HEK293 (cell line): ENCODE measurements at regions not wholly inside any gene's neighbourhood (a gene's known extent, or its start where the extent isn't known, plus 50 kb on each side); places are given as distances from the start of the nearest gene placed in this dataset.

Source experiments
- CTCF ChIA-PET: fragments of 350-600 bp; formaldehyde crosslinking; extraction: SDS; loops from one replicate; lab custom pipeline; 2021; ENCODE audit warnings: antibody characterized with exemption; lab: Yijun Ruan, JAX
- POLR2A ChIA-PET: fragments of 300-600 bp; formaldehyde crosslinking; extraction: SDS; loops from one replicate; lab custom pipeline; 2020; ENCODE audit warnings: antibody characterized with exemption, inconsistent platforms; lab: Yijun Ruan, JAX
- H3K27ac ChIP-seq: fragments of 200-500 bp; sonication (Bioruptor generic); 2 replicates; pipeline ENCODE4 v1.5.1; 2014; ENCODE audit warnings: low read depth, low read length, control low read depth, inconsistent platforms; ENCODE audit errors: extremely low read depth
- H3K36me3 ChIP-seq, 2 experiments: fragments of 200-500 bp in 1 of 2; sonication (Bioruptor generic) in 1 of 2; 1 replicate in 1 of 2; 2 replicates in 1 of 2; pipeline ENCODE4 v1.5.1; 2014 to 2017; ENCODE audit warnings: inconsistent platforms in 2 of 2, low read length in 2 of 2; ENCODE audit not compliant: control insufficient read depth in 2 of 2, insufficient read depth in 1 of 2
- H3K4me1 ChIP-seq: fragments of 200-500 bp; sonication (Bioruptor generic); 2 replicates; pipeline ENCODE4 v1.5.1; 2014; ENCODE audit warnings: mild to moderate bottlenecking, low read length, inconsistent platforms; ENCODE audit not compliant: control insufficient read depth, insufficient read depth
- H3K4me3 ChIP-seq: 2 replicates; pipeline ENCODE4 v1.5.1; 2011; ENCODE audit warnings: low read depth, mild to moderate bottlenecking, control low read depth, low read length, moderate library complexity
- H3K9me3 ChIP-seq: fragments of 200-500 bp; sonication (Bioruptor generic); 2 replicates; pipeline ENCODE4 v1.5.1; 2014; ENCODE audit warnings: low read depth, low read length, inconsistent platforms; ENCODE audit not compliant: control insufficient read depth, insufficient read depth
- EGR2 ChIP-seq: fragments of 450-650 bp; formaldehyde crosslinking; IDR thresholded peaks from 2 replicates; pipeline ENCODE4 v1.5.1; 2016; ENCODE audit warnings: low read depth, missing biosample characterization, missing genetic modification characterization
- KLF7 ChIP-seq: fragments of 450-650 bp; formaldehyde crosslinking; IDR thresholded peaks from 2 replicates; pipeline ENCODE4 v1.5.1; 2016; ENCODE audit warnings: missing biosample characterization, missing genetic modification characterization, borderline replicate concordance
- SETDB1 ChIP-seq: IDR thresholded peaks from one replicate; pipeline ENCODE4 v1.6.1; 2017; ENCODE audit warnings: mild to moderate bottlenecking, low read length, moderate library complexity, mixed read lengths; ENCODE audit not compliant: insufficient read length
- ZBTB48 ChIP-seq: fragments of 450-650 bp; formaldehyde crosslinking; IDR thresholded peaks from 2 replicates; pipeline ENCODE4 v1.5.1; 2016; ENCODE audit warnings: missing biosample characterization, missing genetic modification characterization
- ZEB2 ChIP-seq: fragments of 450-650 bp; formaldehyde crosslinking; IDR thresholded peaks from 2 replicates; pipeline ENCODE4 v1.5.1; 2016; ENCODE audit warnings: missing biosample characterization, missing genetic modification characterization
- ZNF133 ChIP-seq: fragments of 450-650 bp; formaldehyde crosslinking; IDR thresholded peaks from 2 replicates; pipeline ENCODE4 v1.5.1; 2016; ENCODE audit warnings: missing biosample characterization, missing genetic modification characterization
- ZNF175 ChIP-seq: fragments of 450-650 bp; formaldehyde crosslinking; IDR thresholded peaks from 2 replicates; pipeline ENCODE4 v1.5.1; 2016; ENCODE audit warnings: missing biosample characterization, missing genetic modification characterization
- ZNF366 ChIP-seq: fragments of 450-650 bp; formaldehyde crosslinking; conservative IDR thresholded peaks from 2 replicates; pipeline ENCODE4 v1.5.1; 2016; ENCODE audit warnings: missing biosample characterization, missing genetic modification characterization
- ZNF510 ChIP-seq: fragments of 450-650 bp; formaldehyde crosslinking; IDR thresholded peaks from 2 replicates; pipeline ENCODE4 v1.5.1; 2018; ENCODE audit warnings: mild to moderate bottlenecking, missing genetic modification characterization, missing biosample characterization; ENCODE audit not compliant: insufficient replicate concordance
- ZNF621 ChIP-seq: fragments of 450-650 bp; formaldehyde crosslinking; IDR thresholded peaks from 2 replicates; pipeline ENCODE4 v1.5.1; 2017; ENCODE audit warnings: missing biosample characterization, missing genetic modification characterization
- ZNF658 ChIP-seq: fragments of 450-650 bp; formaldehyde crosslinking; IDR thresholded peaks from 2 replicates; pipeline ENCODE4; 2016; ENCODE audit warnings: missing biosample characterization, missing genetic modification characterization
- ZNF837 ChIP-seq: fragments of 450-650 bp; formaldehyde crosslinking; IDR thresholded peaks from 2 replicates; pipeline ENCODE4 v1.5.1; 2016; ENCODE audit warnings: missing biosample characterization, missing genetic modification characterization
- ZSCAN23 ChIP-seq: fragments of 450-650 bp; formaldehyde crosslinking; IDR thresholded peaks from 2 replicates; pipeline ENCODE4 v1.5.1; 2016; ENCODE audit warnings: missing biosample characterization, missing genetic modification characterization
- ZSCAN30 ChIP-seq: fragments of 450-650 bp; IDR thresholded peaks from 2 replicates; pipeline ENCODE4 v1.5.1; 2018; ENCODE audit warnings: missing biosample characterization, mild to moderate bottlenecking, missing genetic modification characterization, moderate library complexity
- ZXDB ChIP-seq: fragments of 450-650 bp; formaldehyde crosslinking; IDR thresholded peaks from 2 replicates; pipeline ENCODE4 v1.5.1; 2016; ENCODE audit warnings: missing biosample characterization, missing genetic modification characterization
- TF ChIP-seq, protein P1 (sequence below): fragments of 450-650 bp; formaldehyde crosslinking; IDR thresholded peaks from 2 replicates; pipeline ENCODE4 v1.5.1; 2016; ENCODE audit warnings: missing biosample characterization, missing genetic modification characterization, borderline replicate concordance
- TF ChIP-seq, protein P2 (sequence below): fragments of 450-650 bp; formaldehyde crosslinking; IDR thresholded peaks from 2 replicates; pipeline ENCODE4 v1.5.1; 2016; ENCODE audit warnings: missing biosample characterization, missing genetic modification characterization
- TF ChIP-seq, protein P3 (sequence below): fragments of 450-650 bp; formaldehyde crosslinking; IDR thresholded peaks from 2 replicates; pipeline ENCODE4 v1.5.1; 2016; ENCODE audit warnings: missing biosample characterization, missing genetic modification characterization
- TF ChIP-seq, protein P4 (sequence below): fragments of 450-650 bp; formaldehyde crosslinking; IDR thresholded peaks from 2 replicates; pipeline ENCODE4 v1.5.1; 2016; ENCODE audit warnings: missing biosample characterization, missing genetic modification characterization

DNA sequence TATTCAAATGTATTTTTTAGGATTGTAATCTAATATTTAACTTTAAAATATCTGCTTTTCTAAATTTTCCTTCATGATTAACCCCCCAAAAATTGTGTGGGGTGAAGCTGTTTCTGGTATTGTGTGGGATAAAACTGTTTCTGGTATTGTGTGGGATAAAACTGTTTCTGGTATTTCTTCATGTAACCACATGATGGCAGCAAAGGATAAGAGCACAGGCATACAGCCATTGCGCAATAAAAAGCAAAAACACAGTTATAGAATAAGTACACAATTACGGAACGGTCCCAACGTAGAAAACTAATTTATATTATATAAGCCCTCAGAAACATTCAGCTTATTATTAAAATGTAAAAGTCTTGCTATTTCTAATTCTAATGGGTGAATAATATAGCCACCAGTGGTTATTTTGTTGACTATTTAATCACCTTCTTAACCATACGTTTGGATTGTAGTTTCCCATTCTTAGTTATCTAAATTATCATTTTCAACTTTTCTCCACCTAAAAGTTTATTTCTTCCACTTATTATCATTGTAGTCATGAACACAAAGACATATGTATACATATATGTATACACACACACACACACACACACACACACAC is 333.9 kb upstream of the FSTL5 start (continued):
- TF ChIP-seq, protein P1, sequence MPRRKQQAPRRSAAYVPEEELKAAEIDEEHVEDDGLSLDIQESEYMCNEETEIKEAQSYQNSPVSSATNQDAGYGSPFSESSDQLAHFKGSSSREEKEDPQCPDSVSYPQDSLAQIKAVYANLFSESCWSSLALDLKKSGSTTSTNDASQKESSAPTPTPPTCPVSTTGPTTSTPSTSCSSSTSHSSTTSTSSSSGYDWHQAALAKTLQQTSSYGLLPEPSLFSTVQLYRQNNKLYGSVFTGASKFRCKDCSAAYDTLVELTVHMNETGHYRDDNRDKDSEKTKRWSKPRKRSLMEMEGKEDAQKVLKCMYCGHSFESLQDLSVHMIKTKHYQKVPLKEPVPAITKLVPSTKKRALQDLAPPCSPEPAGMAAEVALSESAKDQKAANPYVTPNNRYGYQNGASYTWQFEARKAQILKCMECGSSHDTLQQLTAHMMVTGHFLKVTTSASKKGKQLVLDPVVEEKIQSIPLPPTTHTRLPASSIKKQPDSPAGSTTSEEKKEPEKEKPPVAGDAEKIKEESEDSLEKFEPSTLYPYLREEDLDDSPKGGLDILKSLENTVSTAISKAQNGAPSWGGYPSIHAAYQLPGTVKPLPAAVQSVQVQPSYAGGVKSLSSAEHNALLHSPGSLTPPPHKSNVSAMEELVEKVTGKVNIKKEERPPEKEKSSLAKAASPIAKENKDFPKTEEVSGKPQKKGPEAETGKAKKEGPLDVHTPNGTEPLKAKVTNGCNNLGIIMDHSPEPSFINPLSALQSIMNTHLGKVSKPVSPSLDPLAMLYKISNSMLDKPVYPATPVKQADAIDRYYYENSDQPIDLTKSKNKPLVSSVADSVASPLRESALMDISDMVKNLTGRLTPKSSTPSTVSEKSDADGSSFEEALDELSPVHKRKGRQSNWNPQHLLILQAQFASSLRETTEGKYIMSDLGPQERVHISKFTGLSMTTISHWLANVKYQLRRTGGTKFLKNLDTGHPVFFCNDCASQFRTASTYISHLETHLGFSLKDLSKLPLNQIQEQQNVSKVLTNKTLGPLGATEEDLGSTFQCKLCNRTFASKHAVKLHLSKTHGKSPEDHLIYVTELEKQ (tag by site-specific recombination), result no peak
- no peak for TF ChIP-seq EGR2 (tag by site-specific recombination)

DNA sequence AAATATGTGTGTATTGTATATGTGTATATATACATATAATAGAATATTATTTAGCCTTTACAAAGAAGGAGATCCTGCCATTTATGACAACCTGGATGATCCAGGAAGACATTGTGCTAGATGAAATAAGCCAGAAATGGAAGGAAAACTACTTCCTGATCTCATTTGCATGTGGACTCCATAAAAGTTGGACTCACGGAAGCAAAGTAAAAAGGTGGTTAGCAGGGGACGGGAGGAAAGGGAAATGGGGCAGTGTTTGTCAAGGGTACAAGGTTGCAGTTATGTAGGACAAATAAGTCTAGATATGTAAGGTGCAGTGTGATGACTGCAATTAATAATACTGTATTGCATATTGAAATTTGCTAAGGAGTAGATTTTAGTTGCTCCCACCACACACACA is 331.1 kb upstream of the FSTL5 start:
- POLR2A ChIA-PET, result no interaction called here
- no peak for TF ChIP-seq ZSCAN30 (tag by site-specific recombination)
- no peak for TF ChIP-seq ZNF133 (tag by site-specific recombination)
- TF ChIP-seq ZEB2 (tag by site-specific recombination), result no peak
- no peak for TF ChIP-seq ZNF837
- TF ChIP-seq, all 188 proteins: peak for 0
- Histone ChIP-seq H3K4me1 (no peaks in the 10 kb centered on the region), H3K27ac (no peak overlapping the region), H3K36me3 (no peaks in the 10 kb centered on the region), H3K4me3 (no peak overlapping the region), H3K9me3 (no peaks in the 10 kb centered on the region)
- CTCF ChIA-PET, result no interaction called here

DNA sequence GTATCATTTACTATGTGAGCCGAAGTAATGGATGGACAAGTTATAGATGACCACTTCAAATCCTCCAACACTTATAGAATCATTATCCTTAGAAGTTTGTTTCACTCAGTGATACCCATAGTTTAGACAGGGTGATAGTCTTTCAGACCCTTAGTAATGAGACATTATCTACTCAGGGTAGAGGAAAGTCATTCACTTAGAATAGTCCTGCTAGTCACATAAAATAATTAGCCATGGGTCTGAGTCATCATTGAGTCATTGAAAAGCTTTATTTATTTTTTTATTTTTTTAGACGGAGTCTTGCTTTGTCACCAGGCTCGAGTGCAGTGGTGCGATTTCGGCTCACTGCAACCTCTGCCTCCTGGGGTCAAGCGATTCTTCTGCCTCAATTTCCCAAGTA is 321.7 kb upstream of the FSTL5 start:
- no peaks in the 10 kb centered on the region for H3K4me1 ChIP-seq
- H3K36me3 ChIP-seq, result no peaks in the 10 kb centered on the region
- H3K4me3 ChIP-seq, result no peak overlapping the region
- H3K27ac ChIP-seq, result no peak overlapping the region
- H3K9me3 ChIP-seq, result no peaks in the 10 kb centered on the region
- TF ChIP-seq ZNF510 (tag by site-specific recombination), result no peak
- TF ChIP-seq, protein P2, sequence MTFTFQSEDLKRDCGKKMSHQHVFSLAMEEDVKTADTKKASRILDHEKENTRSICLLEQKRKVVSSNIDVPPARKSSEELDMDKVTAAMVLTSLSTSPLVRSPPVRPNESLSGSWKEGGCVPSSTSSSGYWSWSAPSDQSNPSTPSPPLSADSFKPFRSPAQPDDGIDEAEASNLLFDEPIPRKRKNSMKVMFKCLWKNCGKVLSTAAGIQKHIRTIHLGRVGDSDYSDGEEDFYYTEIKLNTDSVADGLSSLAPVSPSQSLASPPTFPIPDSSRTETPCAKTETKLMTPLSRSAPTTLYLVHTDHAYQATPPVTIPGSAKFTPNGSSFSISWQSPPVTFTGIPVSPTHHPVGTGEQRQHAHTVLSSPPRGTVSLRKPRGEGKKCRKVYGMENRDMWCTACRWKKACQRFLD (tag by site-specific recombination), result no peak
- peak; percentile 15 for TF ChIP-seq SETDB1
- TF ChIP-seq ZBTB48, result no peak
- 0 out of 2 replicates have a peak, but pooled peaks have one; percentile 12 for TF ChIP-seq ZNF366
- TF ChIP-seq ZSCAN23, result no peak
- TF ChIP-seq ZNF175, result no peak
- TF ChIP-seq, protein P3, sequence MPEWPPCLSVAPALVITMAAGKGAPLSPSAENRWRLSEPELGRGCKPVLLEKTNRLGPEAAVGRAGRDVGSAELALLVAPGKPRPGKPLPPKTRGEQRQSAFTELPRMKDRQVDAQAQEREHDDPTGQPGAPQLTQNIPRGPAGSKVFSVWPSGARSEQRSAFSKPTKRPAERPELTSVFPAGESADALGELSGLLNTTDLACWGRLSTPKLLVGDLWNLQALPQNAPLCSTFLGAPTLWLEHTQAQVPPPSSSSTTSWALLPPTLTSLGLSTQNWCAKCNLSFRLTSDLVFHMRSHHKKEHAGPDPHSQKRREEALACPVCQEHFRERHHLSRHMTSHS (tag by site-specific recombination), result no peak
- TF ChIP-seq ZNF621 (tag by site-specific recombination), result no peak
- no peak for TF ChIP-seq ZXDB
- TF ChIP-seq, all 188 proteins: peak for 2
- ChIA-PET POLR2A (no interaction called here), CTCF (no interaction called here)

DNA sequence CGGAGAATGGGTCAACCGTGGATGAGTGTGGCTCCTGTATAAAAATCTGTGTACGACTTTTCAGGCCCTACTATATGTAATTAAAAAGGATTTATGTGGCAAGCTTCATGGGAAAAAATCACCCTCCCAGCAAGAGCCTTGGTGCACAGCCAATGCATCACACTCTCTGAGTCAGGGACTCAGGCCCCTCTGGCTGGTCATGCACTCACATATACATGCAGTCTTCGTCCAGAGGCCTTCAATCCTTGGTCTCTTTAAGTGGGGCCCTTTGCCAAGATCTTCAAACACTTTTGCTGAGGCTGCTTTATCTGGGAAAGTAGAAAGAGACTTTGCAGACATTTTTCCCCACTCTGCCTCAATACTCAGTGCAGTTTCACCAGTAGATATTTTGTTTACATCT is 311.4 kb upstream of the FSTL5 start:
- CTCF ChIA-PET, result no interaction called here

More for the DNA sequence above, 311.4 kb upstream of the FSTL5 start:
- Histone ChIP-seq H3K4me3 (no peak overlapping the region), H3K4me1 (no peaks in the 10 kb centered on the region), H3K9me3 (no peaks in the 10 kb centered on the region), H3K36me3 (no peaks in the 10 kb centered on the region), H3K27ac (no peak overlapping the region)
- TF ChIP-seq SETDB1 (no peak), ZNF658 (no peak), KLF7 (no peak), ZNF133 (tag by site-specific recombination) (no peak), EGR2 (tag by site-specific recombination) (no peak)
- TF ChIP-seq, protein P4, sequence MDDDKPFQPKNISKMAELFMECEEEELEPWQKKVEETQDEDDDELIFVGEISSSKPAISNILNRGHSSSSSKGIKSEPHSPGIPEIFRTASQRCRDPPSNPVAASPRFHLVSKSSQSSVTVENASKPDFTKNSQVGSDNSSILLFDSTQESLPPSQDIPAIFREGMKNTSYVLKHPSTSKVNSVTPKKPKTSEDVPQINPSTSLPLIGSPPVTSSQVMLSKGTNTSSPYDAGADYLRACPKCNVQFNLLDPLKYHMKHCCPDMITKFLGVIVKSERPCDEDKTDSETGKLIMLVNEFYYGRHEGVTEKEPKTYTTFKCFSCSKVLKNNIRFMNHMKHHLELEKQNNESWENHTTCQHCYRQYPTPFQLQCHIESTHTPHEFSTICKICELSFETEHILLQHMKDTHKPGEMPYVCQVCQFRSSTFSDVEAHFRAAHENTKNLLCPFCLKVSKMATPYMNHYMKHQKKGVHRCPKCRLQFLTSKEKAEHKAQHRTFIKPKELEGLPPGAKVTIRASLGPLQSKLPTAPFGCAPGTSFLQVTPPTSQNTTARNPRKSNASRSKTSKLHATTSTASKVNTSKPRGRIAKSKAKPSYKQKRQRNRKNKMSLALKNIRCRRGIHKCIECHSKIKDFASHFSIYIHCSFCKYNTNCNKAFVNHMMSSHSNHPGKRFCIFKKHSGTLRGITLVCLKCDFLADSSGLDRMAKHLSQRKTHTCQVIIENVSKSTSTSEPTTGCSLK (tag by site-specific recombination), result no peak
- POLR2A ChIA-PET, result no interaction called here
